ENCODE measurements at regions not wholly inside any gene's neighbourhood (a gene's known extent, or its start where the extent isn't known, plus 50 kb on each side); places are given as distances from the start of the nearest gene placed in this dataset.

GRCh38 chr16:85521552-85522307 is 91.4 kb upstream of the GSE1 start:
- Histone ChIP-seq H3K27me3 (ENCODE audit: control insufficient read depth, insufficient read depth, low read length) (no peaks in the 10 kb centered on the region), H3K4me1 (ENCODE audit: control insufficient read depth, insufficient read depth, low read length) (peaks cover 42% of the 10 kb centered on the region), H3K36me3 (ENCODE audit: control insufficient read depth, insufficient read depth, low read length) (no peaks in the 10 kb centered on the region), H3K27ac (ENCODE audit: low read length) (no peak overlapping the region), H3K9me3 (ENCODE audit: control insufficient read depth, insufficient read depth, low read length) (peaks cover 14% of the 10 kb centered on the region), H3K4me3 (ENCODE audit: low read length) (no peak overlapping the region)
- WGBS (ENCODE audit: insufficient coverage): 93% methylated on average over 21 of the region's 21 CpGs
- intact Hi-C loops (cut with micrococcal nuclease): loop anchor here (5.0 kb wide), 1 partner anchor 46 kb away; no protein-coding TSS in a partner anchor
- ATAC-seq (no peak), DNase-seq (no peak)
- Mint-ChIP-seq H3K27me3 (ENCODE audit: low read depth in 2 of 2) (peaks cover 0 to 12% of the 10 kb centered on the region in 2 donors), H3K4me3 (peak overlapping the region; percentile 51), H3K27ac (peak overlapping the region; percentile 63 to 86), H3K36me3 (no peaks in the 10 kb centered on the region), H3K9me3 (peaks cover 7 to 10% of the 10 kb centered on the region in 2 donors), H3K4me1 (peaks cover 23 to 30% of the 10 kb centered on the region in 2 donors)
- no peak for TF ChIP-seq CTCF (IDR thresholded peaks at IDR 0.05)

- Histone ChIP-seq H3K36me3 (ENCODE audit: control insufficient read depth, insufficient read depth, low read length) (no peaks in the 10 kb centered on the region), H3K4me3 (ENCODE audit: low read length) (no peak overlapping the region), H3K9me3 (ENCODE audit: control insufficient read depth, insufficient read depth, low read length) (peaks cover 14% of the 10 kb centered on the region), H3K4me1 (ENCODE audit: control insufficient read depth, insufficient read depth, low read length) (peaks cover 42% of the 10 kb centered on the region), H3K27ac (ENCODE audit: low read length) (no peak overlapping the region), H3K27me3 (ENCODE audit: control insufficient read depth, insufficient read depth, low read length) (no peaks in the 10 kb centered on the region)
- H3K4me3 Mint-ChIP-seq: no peak overlapping the region
- 94% methylated on average over 13 of the region's 13 CpGs for whole genome bisulfite sequencing (ENCODE audit: insufficient coverage)
- peaks cover 0 to 12% of the 10 kb centered on the region in 2 donors for H3K27me3 Mint-ChIP-seq (ENCODE audit: low read depth in 2 of 2)
- peaks cover 23 to 30% of the 10 kb centered on the region in 2 donors for H3K4me1 Mint-ChIP-seq
- peaks cover 7 to 10% of the 10 kb centered on the region in 2 donors for H3K9me3 Mint-ChIP-seq
- TF ChIP-seq CTCF (IDR thresholded peaks at IDR 0.05): no peak
- H3K36me3 Mint-ChIP-seq: no peaks in the 10 kb centered on the region
- ATAC-seq (no peak), DNase-seq (no peak)
- peak overlapping the region in 1 of 2 donors; percentile 69 for H3K27ac Mint-ChIP-seq
- intact Hi-C loops (cut with micrococcal nuclease): loop anchor here (5.0 kb wide), 1 partner anchor 45 kb away; no protein-coding TSS in a partner anchor
These were observed 90.7 kb upstream of the GSE1 start for GRCh38 chr16:85522308-85522841.

- no peaks in the 10 kb centered on the region for H3K36me3 ChIP-seq (ENCODE audit: control insufficient read depth, insufficient read depth, low read length)
- no peaks in the 10 kb centered on the region for H3K27me3 ChIP-seq (ENCODE audit: control insufficient read depth, insufficient read depth, low read length)
- Mint-ChIP-seq H3K36me3 (no peaks in the 10 kb centered on the region), H3K4me1 (peaks cover 23 to 29% of the 10 kb centered on the region in 2 donors), H3K27ac (peak overlapping the region in 1 of 2 donors; percentile 69), H3K4me3 (no peak overlapping the region), H3K27me3 (ENCODE audit: low read depth in 2 of 2) (peaks cover 0 to 12% of the 10 kb centered on the region in 2 donors), H3K9me3 (peaks cover 7 to 10% of the 10 kb centered on the region in 2 donors)
- H3K27ac ChIP-seq (ENCODE audit: low read length): no peak overlapping the region
- ATAC-seq (no peak), DNase-seq (no peak)
- H3K4me3 ChIP-seq (ENCODE audit: low read length): no peak overlapping the region
- whole genome bisulfite sequencing (ENCODE audit: insufficient coverage): 87% methylated on average over 13 of the region's 13 CpGs
- peaks cover 36% of the 10 kb centered on the region for H3K4me1 ChIP-seq (ENCODE audit: control insufficient read depth, insufficient read depth, low read length)
- no peak for TF ChIP-seq CTCF (IDR thresholded peaks at IDR 0.05)
- peaks cover 14% of the 10 kb centered on the region for H3K9me3 ChIP-seq (ENCODE audit: control insufficient read depth, insufficient read depth, low read length)
- intact Hi-C loops (cut with micrococcal nuclease): loop anchor here (5.0 kb wide), 1 partner anchor 44 kb away; no protein-coding TSS in a partner anchor
These were observed 90.1 kb upstream of the GSE1 start for GRCh38 chr16:85522842-85523601.
